HG03354 (cell line): ENCODE measurements at regions not wholly inside any gene's neighbourhood (a gene's known extent, or its start where the extent isn't known, plus 50 kb on each side); places are given as distances from the start of the nearest gene placed in this dataset.
"Not testable (repeated sequence)": the region's sequence is repeated elsewhere in the genome, so short reads cannot be mapped to it uniquely, and the experiment has no call there.

Experiments
- ATAC-seq: cut with Tn5 transposase; IDR thresholded peaks from one replicate; pipeline ENCODE4 v1.9.1; 2021; ENCODE audit warnings: mild to moderate bottlenecking; ENCODE audit not compliant: unreplicated experiment, poor library complexity, severe bottlenecking

DNA sequence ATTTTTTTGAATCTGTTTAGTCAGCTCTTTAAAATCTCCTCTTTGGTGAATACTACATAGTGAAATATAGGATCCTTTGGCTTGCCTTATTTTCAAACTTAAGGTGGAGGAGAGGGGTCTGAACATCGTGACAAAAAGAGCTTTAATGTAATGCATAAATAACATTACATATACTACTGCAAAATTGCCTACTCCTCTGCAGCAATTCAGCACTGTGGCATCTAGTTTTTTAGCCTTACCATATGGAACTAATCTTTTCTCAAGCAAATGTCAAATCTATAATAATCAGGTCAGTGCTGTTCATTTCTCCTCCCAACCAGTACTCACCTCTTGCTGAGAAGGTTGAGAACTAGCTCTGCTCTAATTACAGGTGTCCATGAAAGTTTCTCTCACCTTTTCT lies 394.0 kb upstream of the CDIN1 start:
- ATAC-seq: no peak

GRCh38 chr15:36185845-36186244 lies 393.6 kb upstream of the CDIN1 start:
- no peak for ATAC-seq

DNA sequence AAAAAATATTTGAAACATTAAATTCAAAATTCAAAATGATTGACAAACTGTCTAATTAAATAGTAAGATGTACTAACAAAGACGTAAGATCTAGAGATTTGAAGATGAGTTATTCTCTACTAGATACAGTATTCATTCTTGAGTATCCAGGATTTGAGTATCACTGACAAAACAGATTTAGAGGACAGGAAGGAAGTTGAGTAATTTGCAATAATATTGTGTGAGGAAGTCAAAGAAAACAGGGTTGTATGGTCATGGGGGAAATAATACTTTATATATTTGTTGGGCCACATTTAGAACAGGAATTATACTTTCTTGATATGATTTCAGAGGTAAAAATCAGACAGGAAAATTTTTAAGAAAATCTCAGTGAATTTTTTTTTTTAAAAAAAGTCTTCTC lies 393.1 kb upstream of the CDIN1 start:
- ATAC-seq: no peak

DNA sequence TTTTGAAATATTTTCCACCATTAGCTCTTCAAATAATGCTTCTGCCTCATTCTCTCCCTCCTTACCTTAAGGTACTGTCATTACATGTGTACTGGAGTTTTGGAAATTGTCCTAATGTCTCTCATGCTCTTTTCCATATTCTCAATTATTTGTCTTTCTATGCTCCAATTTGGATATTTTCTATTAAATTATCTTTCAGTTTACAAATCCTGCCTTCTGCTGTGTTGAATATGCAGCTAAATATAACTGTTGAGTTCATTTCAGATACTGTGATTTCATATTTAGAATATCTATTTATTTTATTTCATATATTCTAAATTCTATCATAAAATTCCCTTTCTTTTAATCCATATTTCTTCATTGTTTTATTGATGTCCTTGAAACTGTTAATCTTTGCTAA lies 388.0 kb upstream of the CDIN1 start:
- no peak for ATAC-seq

- ATAC-seq: not testable (repeated sequence)
Observed at GRCh38 chr15:36195361-36196007, 383.9 kb upstream of the CDIN1 start.

GRCh38 chr15:36208868-36209582 lies 370.4 kb upstream of the CDIN1 start:
- ATAC-seq: no peak

- no peak for ATAC-seq
Observed at GRCh38 chr15:36210426-36210825, 369.0 kb upstream of the CDIN1 start.

GRCh38 chr15:36218322-36218721 lies 361.1 kb upstream of the CDIN1 start:
- no peak for ATAC-seq

DNA sequence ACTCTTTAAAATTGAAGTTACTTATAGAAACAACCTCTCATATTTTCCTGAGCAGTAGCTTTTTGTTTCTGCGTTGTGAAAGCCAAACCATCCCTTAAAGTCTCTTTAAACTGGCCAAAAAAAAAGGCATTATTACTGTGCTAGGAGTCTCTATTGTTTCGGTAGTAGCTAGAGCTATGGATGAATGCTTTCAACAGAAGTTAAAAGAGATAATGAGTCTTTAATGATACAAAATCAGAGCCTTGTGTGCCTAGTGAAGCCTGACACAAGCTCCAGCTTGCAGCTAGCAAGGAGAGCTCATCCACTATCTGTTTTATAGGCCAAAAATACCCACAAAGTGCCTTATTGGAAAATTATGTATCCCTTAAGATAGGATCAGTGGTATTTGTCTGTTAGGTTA lies 360.4 kb upstream of the CDIN1 start:
- ATAC-seq: no peak

DNA sequence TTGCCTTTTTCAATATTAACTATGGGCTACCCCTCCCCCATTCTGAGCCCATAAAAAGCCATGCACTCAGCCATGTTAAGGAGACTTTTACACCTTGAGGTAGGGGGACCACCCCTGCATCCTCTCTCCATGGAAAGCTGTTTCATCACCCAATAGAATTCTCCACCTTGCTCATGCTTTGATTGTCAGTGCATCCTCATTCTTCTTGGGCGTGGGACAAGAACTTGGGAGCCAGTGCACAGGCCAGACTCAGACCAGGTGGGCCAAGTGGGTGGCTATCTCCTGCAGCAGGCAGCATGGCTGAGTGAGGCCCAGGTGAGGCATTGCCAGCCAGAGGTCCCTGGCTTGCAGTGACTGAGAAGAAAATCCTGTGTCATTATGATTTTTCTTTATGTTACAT lies 357.4 kb upstream of the CDIN1 start:
- ATAC-seq: no peak

DNA sequence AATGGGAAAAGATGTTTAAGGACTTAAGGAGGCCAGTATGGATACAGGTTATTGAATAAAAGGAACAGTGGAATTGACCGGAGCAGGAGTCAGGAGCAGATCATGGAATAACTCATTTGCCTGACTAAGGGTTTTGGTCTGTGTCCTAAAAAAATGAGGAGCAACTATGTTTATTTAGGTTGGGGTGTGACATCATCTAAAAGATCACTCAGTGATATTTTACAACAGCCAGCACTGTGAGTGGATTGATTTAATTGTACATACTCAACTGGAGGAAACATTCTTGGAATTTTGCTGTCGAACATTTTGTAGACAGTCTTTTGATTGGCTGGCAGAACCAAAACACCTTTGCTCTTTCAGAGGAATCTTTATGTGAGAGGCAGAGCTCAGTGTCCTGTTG lies 348.6 kb upstream of the CDIN1 start:
- ATAC-seq: no peak

GRCh38 chr15:36232491-36232890 lies 346.9 kb upstream of the CDIN1 start:
- no peak for ATAC-seq

GRCh38 chr15:36234743-36235142 lies 344.7 kb upstream of the CDIN1 start:
- no peak for ATAC-seq

GRCh38 chr15:36235173-36235572 lies 344.3 kb upstream of the CDIN1 start:
- no peak for ATAC-seq

- ATAC-seq: no peak
Observed at GRCh38 chr15:36239509-36239908, 339.9 kb upstream of the CDIN1 start.

DNA sequence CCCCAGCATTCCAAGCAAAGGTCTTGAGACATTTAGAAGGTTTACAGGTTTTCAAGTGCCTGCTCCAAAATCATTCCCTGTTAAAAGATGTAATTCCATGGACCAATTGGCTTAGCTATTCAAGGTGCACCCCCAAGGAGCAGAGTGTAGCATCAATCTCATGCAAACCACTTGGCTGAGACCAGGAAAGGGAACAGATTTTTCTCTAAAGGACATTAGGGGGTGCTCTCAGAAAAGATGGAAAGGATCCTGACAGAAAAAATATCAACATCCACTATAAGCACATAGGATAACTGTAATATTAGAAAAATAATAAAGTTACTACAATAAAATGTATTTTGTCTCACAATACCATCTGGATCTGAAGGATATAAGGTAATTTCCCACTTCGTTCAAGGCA lies 328.0 kb upstream of the CDIN1 start:
- ATAC-seq: no peak

- ATAC-seq: no peak
Observed at GRCh38 chr15:36252146-36252711, 327.2 kb upstream of the CDIN1 start.

DNA sequence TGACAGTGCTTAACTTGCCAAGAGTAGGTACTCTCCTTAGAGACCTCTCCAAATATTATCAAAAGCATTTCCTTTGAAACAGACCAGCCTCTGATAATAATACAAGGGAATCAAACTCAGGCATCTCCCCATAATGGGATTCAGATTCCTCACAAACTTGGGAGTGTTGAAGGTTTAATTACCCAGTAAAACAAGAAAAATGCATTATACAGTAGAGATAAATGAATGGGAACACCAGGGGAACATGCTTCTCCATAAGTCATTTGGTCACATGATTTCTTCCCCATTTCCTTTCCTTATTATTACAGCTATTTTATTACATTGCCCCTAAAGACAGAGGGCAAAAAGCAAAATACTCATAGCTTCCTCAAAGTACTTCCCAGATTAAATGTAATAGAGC lies 325.0 kb upstream of the CDIN1 start:
- no peak for ATAC-seq

DNA sequence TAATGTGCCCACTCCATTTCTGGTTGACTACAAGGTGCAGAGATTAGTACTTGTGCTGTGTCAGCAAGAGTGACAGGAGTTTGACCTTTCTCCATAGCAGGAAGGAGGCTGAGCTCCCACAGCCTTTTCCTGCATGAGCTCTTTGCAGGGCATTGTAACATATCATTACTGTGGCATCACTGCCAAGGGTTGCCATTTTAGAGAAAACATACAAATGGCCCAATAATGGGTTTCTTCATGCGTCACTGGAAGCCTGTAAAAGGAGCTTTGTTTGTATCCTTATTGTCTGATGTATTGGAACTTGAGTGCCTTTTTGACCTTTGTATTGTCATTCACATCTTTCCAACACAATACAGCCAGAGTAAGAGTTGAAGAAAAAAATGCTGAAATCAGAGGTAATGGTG lies 323.0 kb upstream of the CDIN1 start:
- ATAC-seq: no peak

- ATAC-seq: no peak
Observed at GRCh38 chr15:36263666-36264065, 315.8 kb upstream of the CDIN1 start.

DNA sequence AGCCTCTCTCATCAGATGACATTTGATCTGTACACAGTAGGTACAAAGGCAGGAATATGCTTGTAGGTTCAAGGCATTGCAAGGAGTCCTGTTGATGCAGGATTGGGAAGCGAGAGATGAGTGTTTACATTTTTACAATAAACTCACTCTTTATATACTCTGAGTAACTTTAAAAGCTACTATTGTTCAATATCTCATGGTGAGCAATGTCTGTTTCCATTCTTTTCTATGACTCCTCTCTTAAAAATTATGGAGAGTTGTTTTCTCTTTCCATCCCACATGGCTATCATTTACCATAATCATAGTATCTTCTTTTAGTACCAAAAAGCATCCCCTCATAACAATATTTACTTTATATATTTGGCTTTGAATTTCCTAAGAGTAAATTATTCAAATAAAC lies 314.0 kb upstream of the CDIN1 start:
- ATAC-seq: no peak
